Kidney (tissue), 13 donors: ENCODE measurements at regions not wholly inside any gene's neighbourhood (a gene's known extent, or its start where the extent isn't known, plus 50 kb on each side); places are given as distances from the start of the nearest gene placed in this dataset.
"Not testable (repeated sequence)": the region's sequence is repeated elsewhere in the genome, so short reads cannot be mapped to it uniquely, and the experiment has no call there.

Experiments used
- DNase-seq, 5 donors: peaks; one replicate each; pipeline ENCODE4 v3.0.0-alpha.2; 2013 to 2020
- FAIRE-seq: peaks from 2 replicates; lab custom pipeline; 2012; peaks lifted over from hg19 to GRCh38; lab: Jason Lieb, UNC
- H3K27ac ChIP-seq, 2 donors: one replicate each; pipeline ENCODE4 v1.7.0; 2013; ENCODE audit warnings: low read depth in 2 of 2, low read length in 2 of 2, inconsistent platforms in 1 of 2
- H3K27me3 ChIP-seq: one replicate; pipeline ENCODE4 v1.7.1; 2013; ENCODE audit warnings: low read length, inconsistent platforms; ENCODE audit not compliant: control insufficient read depth, insufficient read depth
- H3K36me3 ChIP-seq, 3 donors: one replicate each; pipeline versions ENCODE4 v1.7.0 to v1.7.1; 2013; ENCODE audit warnings: low read length in 3 of 3, control low read depth in 1 of 3, inconsistent platforms in 1 of 3; ENCODE audit not compliant: insufficient read depth in 3 of 3, control insufficient read depth in 2 of 3
- H3K4me1 ChIP-seq, 3 donors: one replicate each; pipeline versions ENCODE4 v1.7.0 to v1.7.1; 2013; ENCODE audit warnings: low read length in 3 of 3, inconsistent platforms in 1 of 3, low read depth in 1 of 3; ENCODE audit not compliant: control insufficient read depth in 2 of 3, insufficient read depth in 2 of 3
- H3K4me3 ChIP-seq, 3 donors: one replicate each; pipeline versions ENCODE4 v1.7.0 to v1.8.1; 2013; ENCODE audit warnings: low read length in 3 of 3, control low read depth in 1 of 3, inconsistent platforms in 1 of 3
- H3K9ac ChIP-seq, 3 donors: one replicate each; pipeline versions ENCODE4 v1.7.0 to v1.7.1; 2013; ENCODE audit warnings: low read length in 3 of 3, control low read depth in 1 of 3, inconsistent platforms in 1 of 3
- H3K9me3 ChIP-seq, 3 donors: one replicate each; pipeline versions ENCODE4 v1.7.0 to v1.7.1; 2013; ENCODE audit warnings: low read length in 3 of 3, control low read depth in 1 of 3, inconsistent platforms in 1 of 3; ENCODE audit not compliant: control insufficient read depth in 2 of 3, insufficient read depth in 1 of 3
- intact Hi-C: fragments of 100-400 bp; cut with DNase I; formaldehyde crosslinking; loops from one replicate; pipeline ENCODE4 v1.11.1; 2022
- TF ChIP-seq, protein P1 (sequence below): IDR thresholded peaks from 3 replicates; pipeline ENCODE4 v1.5.1; 2012; ENCODE audit warnings: mild to moderate bottlenecking, moderate library complexity, borderline replicate concordance; ENCODE audit not compliant: insufficient read depth; ENCODE audit errors: extremely low read depth
- donor health status: control.
- donor health status: control.
- donor health status: control.
- donor health status: control.
- donor health status: control.
- donor health status: DM: yes; HTN: yes; CAD: no.
- donor health status: Normal renal cell carcinoma (clear cell type).

GRCh38 chr4:160745126-160745525 is 1418.7 kb downstream of the FSTL5 start:
- TF ChIP-seq, protein P1, sequence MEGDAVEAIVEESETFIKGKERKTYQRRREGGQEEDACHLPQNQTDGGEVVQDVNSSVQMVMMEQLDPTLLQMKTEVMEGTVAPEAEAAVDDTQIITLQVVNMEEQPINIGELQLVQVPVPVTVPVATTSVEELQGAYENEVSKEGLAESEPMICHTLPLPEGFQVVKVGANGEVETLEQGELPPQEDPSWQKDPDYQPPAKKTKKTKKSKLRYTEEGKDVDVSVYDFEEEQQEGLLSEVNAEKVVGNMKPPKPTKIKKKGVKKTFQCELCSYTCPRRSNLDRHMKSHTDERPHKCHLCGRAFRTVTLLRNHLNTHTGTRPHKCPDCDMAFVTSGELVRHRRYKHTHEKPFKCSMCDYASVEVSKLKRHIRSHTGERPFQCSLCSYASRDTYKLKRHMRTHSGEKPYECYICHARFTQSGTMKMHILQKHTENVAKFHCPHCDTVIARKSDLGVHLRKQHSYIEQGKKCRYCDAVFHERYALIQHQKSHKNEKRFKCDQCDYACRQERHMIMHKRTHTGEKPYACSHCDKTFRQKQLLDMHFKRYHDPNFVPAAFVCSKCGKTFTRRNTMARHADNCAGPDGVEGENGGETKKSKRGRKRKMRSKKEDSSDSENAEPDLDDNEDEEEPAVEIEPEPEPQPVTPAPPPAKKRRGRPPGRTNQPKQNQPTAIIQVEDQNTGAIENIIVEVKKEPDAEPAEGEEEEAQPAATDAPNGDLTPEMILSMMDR, result no peak
- H3K4me3 ChIP-seq, result no peak overlapping the region
- H3K9ac ChIP-seq, result no peak overlapping the region
- no peaks in the 10 kb centered on the region for H3K4me1 ChIP-seq
- H3K9me3 ChIP-seq, result no peaks in the 10 kb centered on the region
- H3K27me3 ChIP-seq, result no peaks in the 10 kb centered on the region
- H3K27ac ChIP-seq, result no peak overlapping the region
- no peak for DNase-seq
- no peak for FAIRE-seq
- intact Hi-C loops, result no loop called here
- no peaks in the 10 kb centered on the region for H3K36me3 ChIP-seq

GRCh38 chr4:160746585-160746984 is 1417.2 kb downstream of the FSTL5 start:
- H3K9ac ChIP-seq, DNase-seq, H3K36me3 ChIP-seq, H3K27ac ChIP-seq, H3K9me3 ChIP-seq, FAIRE-seq, H3K4me1 ChIP-seq, intact Hi-C loops, H3K27me3 ChIP-seq, H3K4me3 ChIP-seq: not testable (repeated sequence)

DNA sequence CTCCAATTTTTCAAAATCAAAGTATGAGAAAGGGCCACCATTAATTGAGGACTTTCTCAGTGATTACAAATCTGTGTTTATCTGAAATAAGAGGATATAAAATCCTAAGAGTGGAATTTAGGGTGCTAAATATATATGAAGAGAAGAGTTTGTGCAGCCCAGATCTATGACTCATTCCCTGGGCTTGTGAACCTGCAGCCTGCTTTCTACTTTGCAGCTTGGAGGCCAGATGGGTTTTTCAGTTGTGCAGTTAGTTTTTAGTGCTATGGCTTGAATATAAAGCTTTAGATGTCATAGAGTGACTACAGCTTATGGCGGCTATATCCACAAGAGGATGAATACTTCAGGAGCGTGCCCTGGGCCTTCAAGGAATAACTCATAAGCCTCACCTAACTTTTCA is 1391.1 kb downstream of the FSTL5 start:
- intact Hi-C loops, result no loop called here
- DNase-seq (no peak), FAIRE-seq (no peak)
- Histone ChIP-seq H3K9ac (no peak overlapping the region), H3K36me3 (no peaks in the 10 kb centered on the region), H3K27me3 (no peaks in the 10 kb centered on the region), H3K4me3 (no peak overlapping the region), H3K4me1 (no peaks in the 10 kb centered on the region), H3K27ac (no peak overlapping the region), H3K9me3 (no peaks in the 10 kb centered on the region)
- TF ChIP-seq, protein P1, result no peak

GRCh38 chr4:160795216-160795615 is 1368.6 kb downstream of the FSTL5 start:
- DNase-seq (no peak), FAIRE-seq (no peak)
- TF ChIP-seq, protein P1, result no peak
- no peak overlapping the region for H3K9ac ChIP-seq
- intact Hi-C loops, result no loop called here
- no peak overlapping the region for H3K27ac ChIP-seq
- H3K4me1 ChIP-seq, result no peaks in the 10 kb centered on the region
- H3K4me3 ChIP-seq, result no peak overlapping the region
- H3K9me3 ChIP-seq, result peaks cover 0 to 14% (median 6%) of the 10 kb centered on the region in 3 donors
- no peaks in the 10 kb centered on the region for H3K36me3 ChIP-seq
- no peaks in the 10 kb centered on the region for H3K27me3 ChIP-seq
